SK-N-SH (cell line): ENCODE measurements at regions not wholly inside any gene's neighbourhood (a gene's known extent, or its start where the extent isn't known, plus 50 kb on each side); places are given as distances from the start of the nearest gene placed in this dataset.

Experiments
- FOSL2 ChIP-seq: IDR thresholded peaks from 2 replicates; pipeline ENCODE4 v1.4.0; 2012; ENCODE audit warnings: low read depth, mild to moderate bottlenecking, moderate library complexity, borderline replicate concordance
- JUND ChIP-seq: IDR thresholded peaks from 2 replicates; pipeline ENCODE4 v1.4.0; 2012

GRCh38 chr20:23179766-23180403 lies 93.8 kb upstream of the CD93 start:
- TF ChIP-seq FOSL2 (no peak), JUND (no peak)
